Vagina (tissue), 2 donors: ENCODE measurements at regions not wholly inside any gene's neighbourhood (a gene's known extent, or its start where the extent isn't known, plus 50 kb on each side); places are given as distances from the start of the nearest gene placed in this dataset.

ENCODE experiments used
- DNase-seq, 2 donors: peaks; one replicate each; pipeline ENCODE4 v3.0.0-alpha.2; 2017; ENCODE audit errors: extremely low spot score in 2 of 2
- H3K27ac ChIP-seq: fragments of 200-600 bp; sonication (generic); one replicate; pipeline ENCODE4 v1.5.1; 2019
- H3K27me3 ChIP-seq: fragments of 200-600 bp; sonication (generic); one replicate; pipeline ENCODE4 v1.5.1; 2019
- H3K36me3 ChIP-seq, 2 donors: fragments of 200-600 bp; sonication (generic); one replicate each; pipeline ENCODE4 v1.5.1; 2017 to 2019
- H3K4me1 ChIP-seq: fragments of 200-600 bp; sonication (generic); one replicate; pipeline ENCODE4 v1.5.1; 2019
- H3K4me3 ChIP-seq, 2 donors: fragments of 200-600 bp; sonication (generic); 1 replicate in 1 of 2; 2 replicates in 1 of 2; pipeline ENCODE4 v1.5.1; 2016 to 2019
- H3K9me3 ChIP-seq: fragments of 200-600 bp; sonication (generic); one replicate; pipeline ENCODE4 v1.5.1; 2019
- CTCF ChIP-seq, 3 experiments: fragments of 450-650 bp in 2 of 3; fragments of 200-600 bp in 1 of 3; sonication (generic) in 1 of 3; IDR thresholded peaks; one replicate each; pipeline ENCODE4 v1.5.1; 2017 to 2019; ENCODE audit warnings: antibody characterized with exemption in 3 of 3, mild to moderate bottlenecking in 2 of 3, moderate library complexity in 2 of 3
- POLR2A ChIP-seq, 2 donors: fragments of 450-650 bp; IDR thresholded peaks; one replicate each; pipeline ENCODE4 v1.6.1; 2017; ENCODE audit warnings: antibody characterized with exemption in 2 of 2, mild to moderate bottlenecking in 2 of 2, moderate library complexity in 2 of 2
- POLR2AphosphoS5 ChIP-seq, 2 donors: sonication (generic); formaldehyde crosslinking; IDR thresholded peaks; one replicate each; pipeline ENCODE4 v1.9.0; 2017; ENCODE audit warnings: antibody characterized with exemption in 2 of 2, mild to moderate bottlenecking in 2 of 2, low read depth in 1 of 2; ENCODE audit not compliant: insufficient read depth in 1 of 2
- intact Hi-C: fragments of 100-400 bp; cut with DNase I; formaldehyde crosslinking; loops from one replicate; pipeline ENCODE4 v1.15.1; 2023

GRCh38 chr22:46057246-46058090, 80.5 kb upstream of the WNT7B start:
- DNase-seq = no peak
- intact Hi-C loops = no loop called here
- peak overlapping the region; percentile 62 to 75 for H3K4me3 ChIP-seq

GRCh38 chr22:46058091-46058420, 81.1 kb upstream of the WNT7B start:
- peak overlapping the region; percentile 100 for H3K27ac ChIP-seq
- H3K4me1 ChIP-seq = peaks cover 86% of the 10 kb centered on the region
- intact Hi-C loops = no loop called here
- H3K27me3 ChIP-seq = no peaks in the 10 kb centered on the region
- H3K9me3 ChIP-seq = no peaks in the 10 kb centered on the region
- DNase-seq = no peak
- H3K36me3 ChIP-seq = no peaks in the 10 kb centered on the region
- peak overlapping the region; percentile 62 to 75 for H3K4me3 ChIP-seq
- TF ChIP-seq POLR2A (IDR thresholded peaks at IDR 0.05) (peak in 1 of 2 donors; percentile 34), CTCF (IDR thresholded peaks at IDR 0.05) (no peak), POLR2AphosphoS5 (IDR thresholded peaks at IDR 0.05; ENCODE audit: insufficient read depth in 1 of 2, low read depth in 1 of 2) (peak in 1 of 2 donors; percentile 69)

More at GRCh38 chr22:46057246-46058090, 80.5 kb upstream of the WNT7B start:
- H3K27ac ChIP-seq = peak overlapping the region; percentile 100
- no peaks in the 10 kb centered on the region for H3K9me3 ChIP-seq
- H3K27me3 ChIP-seq = no peaks in the 10 kb centered on the region
- peaks cover 86% of the 10 kb centered on the region for H3K4me1 ChIP-seq
- H3K36me3 ChIP-seq = no peaks in the 10 kb centered on the region
- TF ChIP-seq POLR2A (IDR thresholded peaks at IDR 0.05) (no peak), CTCF (IDR thresholded peaks at IDR 0.05) (no peak), POLR2AphosphoS5 (IDR thresholded peaks at IDR 0.05; ENCODE audit: insufficient read depth in 1 of 2, low read depth in 1 of 2) (no peak)

GRCh38 chr22:46058591-46059519, 81.9 kb upstream of the WNT7B start:
- intact Hi-C loops = no loop called here
- H3K9me3 ChIP-seq = no peaks in the 10 kb centered on the region
- DNase-seq = no peak
- TF ChIP-seq POLR2AphosphoS5 (IDR thresholded peaks at IDR 0.05; ENCODE audit: insufficient read depth in 1 of 2, low read depth in 1 of 2) (peak in 1 of 2 donors; percentile 35), POLR2A (IDR thresholded peaks at IDR 0.05) (no peak), CTCF (IDR thresholded peaks at IDR 0.05) (no peak)
- peak overlapping the region; percentile 23 to 75 for H3K4me3 ChIP-seq
- H3K4me1 ChIP-seq = peaks cover 90% of the 10 kb centered on the region
- no peaks in the 10 kb centered on the region for H3K27me3 ChIP-seq
- peak overlapping the region; percentile 100 for H3K27ac ChIP-seq
- H3K36me3 ChIP-seq = no peaks in the 10 kb centered on the region

GRCh38 chr22:46060292-46061123, 83.5 kb upstream of the WNT7B start:
- TF ChIP-seq POLR2AphosphoS5 (IDR thresholded peaks at IDR 0.05; ENCODE audit: insufficient read depth in 1 of 2, low read depth in 1 of 2) = no peak
- no peak overlapping the region for H3K4me3 ChIP-seq
- H3K27ac ChIP-seq = peak overlapping the region; percentile 100
- H3K4me1 ChIP-seq = peaks cover 93% of the 10 kb centered on the region
- DNase-seq = no peak
- intact Hi-C loops = no loop called here
- no peaks in the 10 kb centered on the region for H3K9me3 ChIP-seq
- no peaks in the 10 kb centered on the region for H3K27me3 ChIP-seq
- H3K36me3 ChIP-seq = no peaks in the 10 kb centered on the region

- Histone ChIP-seq H3K4me3 (no peak overlapping the region), H3K36me3 (no peaks in the 10 kb centered on the region), H3K27ac (peak overlapping the region; percentile 100), H3K27me3 (no peaks in the 10 kb centered on the region), H3K4me1 (peaks cover 93% of the 10 kb centered on the region), H3K9me3 (no peaks in the 10 kb centered on the region)
- DNase-seq = no peak
- intact Hi-C loops = no loop called here
- no peak for TF ChIP-seq POLR2AphosphoS5 (IDR thresholded peaks at IDR 0.05; ENCODE audit: insufficient read depth in 1 of 2, low read depth in 1 of 2)
- no peak for TF ChIP-seq POLR2A (IDR thresholded peaks at IDR 0.05)
- TF ChIP-seq CTCF (IDR thresholded peaks at IDR 0.05) = no peak
Observed at GRCh38 chr22:46061124-46061500, 84.2 kb upstream of the WNT7B start.
